ENCODE measurements at regions not wholly inside any gene's neighbourhood (a gene's known extent, or its start where the extent isn't known, plus 50 kb on each side); places are given as distances from the start of the nearest gene placed in this dataset.
"Not testable (repeated sequence)": the region's sequence is repeated elsewhere in the genome, so short reads cannot be mapped to it uniquely, and the experiment has no call there.

GRCh38 chr6:114862064-114862463, 519.2 kb upstream of the HS3ST5 start:
- Histone ChIP-seq H3K4me3 (ENCODE audit: low read length in 2 of 2) (no peak overlapping the region), H3K27ac (ENCODE audit: low read length) (no peak overlapping the region), H3K9me3 (ENCODE audit: control insufficient read depth in 2 of 2, low read length in 2 of 2) (no peaks in the 10 kb centered on the region), H3K36me3 (ENCODE audit: control insufficient read depth in 2 of 2, insufficient read depth in 2 of 2, low read length in 2 of 2) (no peaks in the 10 kb centered on the region), H3K4me1 (ENCODE audit: control insufficient read depth, insufficient read depth, low read length) (no peaks in the 10 kb centered on the region), H3K9ac (ENCODE audit: low read length in 2 of 2) (no peak overlapping the region), H3K27me3 (ENCODE audit: control insufficient read depth in 1 of 2, insufficient read depth in 2 of 2, low read length in 2 of 2) (no peaks in the 10 kb centered on the region)

- Histone ChIP-seq H3K4me3 (ENCODE audit: low read length in 2 of 2) (no peak overlapping the region), H3K27ac (ENCODE audit: low read length) (no peak overlapping the region), H3K27me3 (ENCODE audit: control insufficient read depth in 1 of 2, insufficient read depth in 2 of 2, low read length in 2 of 2) (no peaks in the 10 kb centered on the region), H3K9ac (ENCODE audit: low read length in 2 of 2) (no peak overlapping the region), H3K9me3 (ENCODE audit: control insufficient read depth in 2 of 2, low read length in 2 of 2) (no peaks in the 10 kb centered on the region), H3K4me1 (ENCODE audit: control insufficient read depth, insufficient read depth, low read length) (no peaks in the 10 kb centered on the region), H3K36me3 (ENCODE audit: control insufficient read depth in 2 of 2, insufficient read depth in 2 of 2, low read length in 2 of 2) (no peaks in the 10 kb centered on the region)
Observed at GRCh38 chr6:114844359-114844758, 501.5 kb upstream of the HS3ST5 start.

GRCh38 chr6:114839019-114839418, 496.2 kb upstream of the HS3ST5 start:
- Histone ChIP-seq H3K9ac (ENCODE audit: low read length in 2 of 2) (no peak overlapping the region), H3K4me1 (ENCODE audit: control insufficient read depth, insufficient read depth, low read length) (no peaks in the 10 kb centered on the region), H3K27me3 (ENCODE audit: control insufficient read depth in 1 of 2, insufficient read depth in 2 of 2, low read length in 2 of 2) (no peaks in the 10 kb centered on the region), H3K9me3 (ENCODE audit: control insufficient read depth in 2 of 2, low read length in 2 of 2) (no peaks in the 10 kb centered on the region), H3K36me3 (ENCODE audit: control insufficient read depth in 2 of 2, insufficient read depth in 2 of 2, low read length in 2 of 2) (no peaks in the 10 kb centered on the region), H3K4me3 (ENCODE audit: low read length in 2 of 2) (no peak overlapping the region), H3K27ac (ENCODE audit: low read length) (no peak overlapping the region)

- no peak overlapping the region for H3K27ac ChIP-seq (ENCODE audit: low read length)
- no peaks in the 10 kb centered on the region for H3K4me1 ChIP-seq (ENCODE audit: control insufficient read depth, insufficient read depth, low read length)
- H3K36me3 ChIP-seq (ENCODE audit: control insufficient read depth in 2 of 2, insufficient read depth in 2 of 2, low read length in 2 of 2): no peaks in the 10 kb centered on the region
- no peak overlapping the region for H3K9ac ChIP-seq (ENCODE audit: low read length in 2 of 2)
- no peak overlapping the region for H3K4me3 ChIP-seq (ENCODE audit: low read length in 2 of 2)
- no peaks in the 10 kb centered on the region for H3K27me3 ChIP-seq (ENCODE audit: control insufficient read depth in 1 of 2, insufficient read depth in 2 of 2, low read length in 2 of 2)
- H3K9me3 ChIP-seq (ENCODE audit: control insufficient read depth in 2 of 2, low read length in 2 of 2): no peaks in the 10 kb centered on the region
Observed at GRCh38 chr6:114833211-114833610, 490.4 kb upstream of the HS3ST5 start.

- H3K4me1 ChIP-seq (ENCODE audit: control insufficient read depth, insufficient read depth, low read length): no peaks in the 10 kb centered on the region
- no peak overlapping the region for H3K4me3 ChIP-seq (ENCODE audit: low read length in 2 of 2)
- H3K27me3 ChIP-seq (ENCODE audit: control insufficient read depth in 1 of 2, insufficient read depth in 2 of 2, low read length in 2 of 2): no peaks in the 10 kb centered on the region
- H3K36me3 ChIP-seq (ENCODE audit: control insufficient read depth in 2 of 2, insufficient read depth in 2 of 2, low read length in 2 of 2): no peaks in the 10 kb centered on the region
- no peaks in the 10 kb centered on the region for H3K9me3 ChIP-seq (ENCODE audit: control insufficient read depth in 2 of 2, low read length in 2 of 2)
- H3K9ac ChIP-seq (ENCODE audit: low read length in 2 of 2): no peak overlapping the region
- H3K27ac ChIP-seq (ENCODE audit: low read length): no peak overlapping the region
Observed at GRCh38 chr6:114830515-114830914, 487.7 kb upstream of the HS3ST5 start.

GRCh38 chr6:114827135-114827534, 484.3 kb upstream of the HS3ST5 start:
- Histone ChIP-seq H3K36me3 (ENCODE audit: control insufficient read depth in 2 of 2, insufficient read depth in 2 of 2, low read length in 2 of 2) (no peaks in the 10 kb centered on the region), H3K4me1 (ENCODE audit: control insufficient read depth, insufficient read depth, low read length) (no peaks in the 10 kb centered on the region), H3K27me3 (ENCODE audit: control insufficient read depth in 1 of 2, insufficient read depth in 2 of 2, low read length in 2 of 2) (no peaks in the 10 kb centered on the region), H3K9me3 (ENCODE audit: control insufficient read depth in 2 of 2, low read length in 2 of 2) (no peaks in the 10 kb centered on the region), H3K4me3 (ENCODE audit: low read length in 2 of 2) (no peak overlapping the region), H3K27ac (ENCODE audit: low read length) (no peak overlapping the region), H3K9ac (ENCODE audit: low read length in 2 of 2) (no peak overlapping the region)

GRCh38 chr6:114824409-114824808, 481.6 kb upstream of the HS3ST5 start:
- Histone ChIP-seq H3K4me1 (ENCODE audit: control insufficient read depth, insufficient read depth, low read length) (no peaks in the 10 kb centered on the region), H3K27me3 (ENCODE audit: control insufficient read depth in 1 of 2, insufficient read depth in 2 of 2, low read length in 2 of 2) (no peaks in the 10 kb centered on the region), H3K4me3 (ENCODE audit: low read length in 2 of 2) (no peak overlapping the region), H3K27ac (ENCODE audit: low read length) (no peak overlapping the region), H3K9ac (ENCODE audit: low read length in 2 of 2) (no peak overlapping the region), H3K9me3 (ENCODE audit: control insufficient read depth in 2 of 2, low read length in 2 of 2) (no peaks in the 10 kb centered on the region), H3K36me3 (ENCODE audit: control insufficient read depth in 2 of 2, insufficient read depth in 2 of 2, low read length in 2 of 2) (no peaks in the 10 kb centered on the region)

- Histone ChIP-seq H3K4me3 (ENCODE audit: low read length in 2 of 2) (no peak overlapping the region), H3K27ac (ENCODE audit: low read length) (no peak overlapping the region), H3K36me3 (ENCODE audit: control insufficient read depth in 2 of 2, insufficient read depth in 2 of 2, low read length in 2 of 2) (no peaks in the 10 kb centered on the region), H3K9me3 (ENCODE audit: control insufficient read depth in 2 of 2, low read length in 2 of 2) (no peaks in the 10 kb centered on the region), H3K9ac (ENCODE audit: low read length in 2 of 2) (no peak overlapping the region), H3K4me1 (ENCODE audit: control insufficient read depth, insufficient read depth, low read length) (no peaks in the 10 kb centered on the region), H3K27me3 (ENCODE audit: control insufficient read depth in 1 of 2, insufficient read depth in 2 of 2, low read length in 2 of 2) (no peaks in the 10 kb centered on the region)
Observed at GRCh38 chr6:114816678-114817077, 473.9 kb upstream of the HS3ST5 start.

GRCh38 chr6:114810468-114810867, 467.6 kb upstream of the HS3ST5 start:
- Histone ChIP-seq H3K36me3 (ENCODE audit: control insufficient read depth in 2 of 2, insufficient read depth in 2 of 2, low read length in 2 of 2) (no peaks in the 10 kb centered on the region), H3K27me3 (ENCODE audit: control insufficient read depth in 1 of 2, insufficient read depth in 2 of 2, low read length in 2 of 2) (no peaks in the 10 kb centered on the region), H3K27ac (ENCODE audit: low read length) (no peak overlapping the region), H3K9me3 (ENCODE audit: control insufficient read depth in 2 of 2, low read length in 2 of 2) (no peaks in the 10 kb centered on the region), H3K4me3 (ENCODE audit: low read length in 2 of 2) (no peak overlapping the region), H3K9ac (ENCODE audit: low read length in 2 of 2) (no peak overlapping the region), H3K4me1 (ENCODE audit: control insufficient read depth, insufficient read depth, low read length) (no peaks in the 10 kb centered on the region)

- not testable (repeated sequence) for H3K27ac ChIP-seq (ENCODE audit: low read length); H3K9ac ChIP-seq (ENCODE audit: low read length in 2 of 2); H3K36me3 ChIP-seq (ENCODE audit: control insufficient read depth in 2 of 2, insufficient read depth in 2 of 2, low read length in 2 of 2)
Observed at GRCh38 chr6:114805426-114805825, 462.6 kb upstream of the HS3ST5 start.

GRCh38 chr6:114796576-114796975, 453.8 kb upstream of the HS3ST5 start:
- Histone ChIP-seq H3K4me3 (ENCODE audit: low read length in 2 of 2) (no peak overlapping the region), H3K27me3 (ENCODE audit: control insufficient read depth in 1 of 2, insufficient read depth in 2 of 2, low read length in 2 of 2) (no peaks in the 10 kb centered on the region), H3K36me3 (ENCODE audit: control insufficient read depth in 2 of 2, insufficient read depth in 2 of 2, low read length in 2 of 2) (no peaks in the 10 kb centered on the region), H3K9ac (ENCODE audit: low read length in 2 of 2) (no peak overlapping the region), H3K27ac (ENCODE audit: low read length) (no peak overlapping the region), H3K4me1 (ENCODE audit: control insufficient read depth, insufficient read depth, low read length) (no peaks in the 10 kb centered on the region), H3K9me3 (ENCODE audit: control insufficient read depth in 2 of 2, low read length in 2 of 2) (no peaks in the 10 kb centered on the region)

More at GRCh38 chr6:114805426-114805825, 462.6 kb upstream of the HS3ST5 start:
- H3K9me3 ChIP-seq (ENCODE audit: control insufficient read depth in 2 of 2, low read length in 2 of 2); H3K27me3 ChIP-seq (ENCODE audit: control insufficient read depth in 1 of 2, insufficient read depth in 2 of 2, low read length in 2 of 2); H3K4me1 ChIP-seq (ENCODE audit: control insufficient read depth, insufficient read depth, low read length); H3K4me3 ChIP-seq (ENCODE audit: low read length in 2 of 2): not testable (repeated sequence)

GRCh38 chr6:114793428-114793827, 450.6 kb upstream of the HS3ST5 start:
- H3K36me3 ChIP-seq (ENCODE audit: control insufficient read depth in 2 of 2, insufficient read depth in 2 of 2, low read length in 2 of 2): no peaks in the 10 kb centered on the region
- no peaks in the 10 kb centered on the region for H3K9me3 ChIP-seq (ENCODE audit: control insufficient read depth in 2 of 2, low read length in 2 of 2)
- no peak overlapping the region for H3K4me3 ChIP-seq (ENCODE audit: low read length in 2 of 2)
- no peaks in the 10 kb centered on the region for H3K27me3 ChIP-seq (ENCODE audit: control insufficient read depth in 1 of 2, insufficient read depth in 2 of 2, low read length in 2 of 2)
- H3K9ac ChIP-seq (ENCODE audit: low read length in 2 of 2): no peak overlapping the region
- no peak overlapping the region for H3K27ac ChIP-seq (ENCODE audit: low read length)
- no peaks in the 10 kb centered on the region for H3K4me1 ChIP-seq (ENCODE audit: control insufficient read depth, insufficient read depth, low read length)

Measured in stomach smooth muscle (tissue), 2 donors.